ENCODE measurements at regions not wholly inside any gene's neighbourhood (a gene's known extent, or its start where the extent isn't known, plus 50 kb on each side); places are given as distances from the start of the nearest gene placed in this dataset.
"Not testable (repeated sequence)": the region's sequence is repeated elsewhere in the genome, so short reads cannot be mapped to it uniquely, and the experiment has no call there.

- no peak for DNase-seq (ENCODE audit: low read depth)
Observed at GRCh38 chr18:30929718-30930117, 112.8 kb downstream of the DSC3 start.

- DNase-seq (ENCODE audit: low read depth), result no peak
Observed at GRCh38 chr18:30929065-30929464, 113.5 kb downstream of the DSC3 start.

- no peak for DNase-seq (ENCODE audit: low read depth)
Observed at GRCh38 chr18:30927517-30928075, 114.9 kb downstream of the DSC3 start.

GRCh38 chr18:30927042-30927441 is 115.5 kb downstream of the DSC3 start:
- DNase-seq (ENCODE audit: low read depth), result no peak

GRCh38 chr18:30925795-30926194 is 116.7 kb downstream of the DSC3 start:
- no peak for DNase-seq (ENCODE audit: low read depth)

- DNase-seq (ENCODE audit: low read depth), result no peak
Observed at GRCh38 chr18:30920757-30921156, 121.8 kb downstream of the DSC3 start.

GRCh38 chr18:30920351-30920750 is 122.2 kb downstream of the DSC3 start:
- DNase-seq (ENCODE audit: low read depth), result peak; percentile 49

- DNase-seq (ENCODE audit: low read depth), result no peak
Observed at GRCh38 chr18:30917651-30918050, 124.9 kb downstream of the DSC3 start.

- DNase-seq (ENCODE audit: low read depth), result peak; percentile 4
Observed at GRCh38 chr18:30915336-30915988, 127.1 kb downstream of the DSC3 start.

GRCh38 chr18:30908381-30908780 is 134.2 kb downstream of the DSC3 start:
- no peak for DNase-seq (ENCODE audit: low read depth)

GRCh38 chr18:30903566-30903965 is 139.0 kb downstream of the DSC3 start:
- DNase-seq (ENCODE audit: low read depth), result peak; percentile 92

GRCh38 chr18:30889519-30890301 is 152.8 kb downstream of the DSC3 start:
- DNase-seq (ENCODE audit: low read depth), result peak; percentile 11

GRCh38 chr18:30888344-30888743 is 154.2 kb downstream of the DSC3 start:
- DNase-seq (ENCODE audit: low read depth), result no peak

- DNase-seq (ENCODE audit: low read depth), result no peak
Observed at GRCh38 chr18:30886998-30887397, 155.5 kb downstream of the DSC3 start.

GRCh38 chr18:30870466-30870865 is 172.1 kb downstream of the DSC3 start:
- no peak for DNase-seq (ENCODE audit: low read depth)

GRCh38 chr18:30862900-30863299 is 179.6 kb downstream of the DSC3 start:
- no peak for DNase-seq (ENCODE audit: low read depth)

- no peak for DNase-seq (ENCODE audit: low read depth)
Observed at GRCh38 chr18:30860741-30861140, 181.8 kb downstream of the DSC3 start.

- DNase-seq (ENCODE audit: low read depth), result no peak
Observed at GRCh38 chr18:30859036-30859435, 183.5 kb downstream of the DSC3 start.

GRCh38 chr18:30858560-30858959 is 184.0 kb downstream of the DSC3 start:
- DNase-seq (ENCODE audit: low read depth), result no peak

GRCh38 chr18:30855762-30856161 is 186.8 kb downstream of the DSC3 start:
- DNase-seq (ENCODE audit: low read depth), result no peak

- DNase-seq (ENCODE audit: low read depth), result no peak
Observed at GRCh38 chr18:30852980-30853379, 189.6 kb downstream of the DSC3 start.

- DNase-seq (ENCODE audit: low read depth), result no peak
Observed at GRCh38 chr18:30852541-30852940, 190.0 kb downstream of the DSC3 start.

GRCh38 chr18:30839056-30839561 is 203.4 kb downstream of the DSC3 start:
- DNase-seq (ENCODE audit: low read depth), result not testable (repeated sequence)
